ENCODE measurements at regions not wholly inside any gene's neighbourhood (a gene's known extent, or its start where the extent isn't known, plus 50 kb on each side); places are given as distances from the start of the nearest gene placed in this dataset.

DNA sequence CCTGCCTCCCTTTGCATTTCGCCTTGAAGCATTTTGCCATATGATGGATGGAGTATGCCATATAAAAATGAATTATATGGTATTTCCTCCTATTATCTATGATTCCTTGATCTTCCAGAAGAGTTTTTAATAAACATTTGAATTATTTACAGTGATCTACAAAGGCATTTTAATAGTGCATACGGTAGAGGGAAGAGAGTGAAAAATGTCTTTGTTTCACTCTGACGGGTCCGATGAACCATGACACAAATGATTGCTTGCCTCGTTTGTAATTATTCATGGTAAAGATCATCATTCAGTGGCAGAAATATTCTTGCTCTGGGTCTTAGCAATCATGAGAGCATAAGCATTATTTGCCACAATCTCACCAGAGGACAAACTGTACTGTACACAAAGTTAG lies 1010.9 kb downstream of the NTRK3 start:
- DNase-seq (ENCODE audit: low spot score) (no peak), ATAC-seq (ENCODE audit: low FRiP score) (no peak)
- no peak for TF ChIP-seq CTCF (IDR thresholded peaks at IDR 0.05)

GRCh38 chr15:87243474-87243873 lies 1013.1 kb downstream of the NTRK3 start:
- ATAC-seq (ENCODE audit: low FRiP score) (no peak), DNase-seq (ENCODE audit: low spot score) (no peak)
- TF ChIP-seq CTCF (IDR thresholded peaks at IDR 0.05), result no peak

DNA sequence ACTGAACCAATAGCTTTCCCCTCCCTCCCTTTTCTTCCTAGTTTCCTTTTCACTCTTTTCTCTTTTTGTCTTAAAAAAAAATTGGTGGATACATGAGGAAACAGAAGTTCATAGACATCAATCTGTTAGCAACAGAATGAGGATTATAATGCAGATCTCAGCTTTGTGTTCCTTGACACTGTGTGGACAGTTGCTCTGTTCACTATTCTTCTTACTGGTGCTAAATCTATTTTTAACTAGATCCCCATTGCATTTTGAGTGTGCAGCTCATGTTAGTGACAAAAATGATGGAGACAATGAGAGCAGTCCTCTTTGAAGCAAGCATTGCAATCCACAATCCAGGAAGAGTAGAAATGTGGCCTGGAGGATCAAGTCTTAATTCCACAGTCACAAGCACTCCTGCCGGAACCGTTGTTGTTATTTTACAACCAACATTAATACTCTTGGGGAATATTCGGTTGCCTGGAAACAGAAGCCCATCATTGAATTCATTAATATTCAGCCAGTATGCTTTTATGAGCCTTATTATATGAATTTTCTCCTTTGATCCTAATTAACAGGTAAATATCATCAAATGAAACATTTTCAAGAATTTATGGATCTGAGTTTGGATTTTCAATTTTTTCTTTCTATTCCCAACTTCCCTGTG lies 1016.8 kb downstream of the NTRK3 start:
- ATAC-seq (ENCODE audit: low FRiP score) (no peak), DNase-seq (ENCODE audit: low spot score) (no peak)
- no peak for TF ChIP-seq CTCF (IDR thresholded peaks at IDR 0.05)

- DNase-seq (ENCODE audit: low spot score) (no peak), ATAC-seq (ENCODE audit: low FRiP score) (no peak)
- TF ChIP-seq CTCF (IDR thresholded peaks at IDR 0.05), result no peak
These were observed 1018.0 kb downstream of the NTRK3 start for GRCh38 chr15:87238451-87239068.

DNA sequence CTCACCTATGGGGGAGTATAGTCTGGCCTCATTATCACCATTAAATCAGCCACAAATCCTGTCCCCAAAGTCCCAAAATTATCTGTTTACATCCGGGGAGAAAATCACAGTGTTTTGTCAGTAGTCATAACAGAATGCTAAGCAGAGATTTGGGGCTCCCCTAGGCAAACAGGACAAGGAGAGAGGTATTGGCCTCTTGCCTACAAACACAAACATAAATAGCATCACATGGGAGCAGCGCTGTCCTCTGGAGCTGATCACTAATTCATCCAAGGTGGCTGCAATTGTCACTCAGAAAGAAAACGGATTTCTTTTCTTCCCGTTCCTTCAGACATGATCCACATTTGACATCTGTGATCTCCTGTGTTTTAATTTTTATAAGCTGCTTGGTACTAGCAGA lies 1028.1 kb downstream of the NTRK3 start:
- TF ChIP-seq CTCF (IDR thresholded peaks at IDR 0.05), result no peak

DNA sequence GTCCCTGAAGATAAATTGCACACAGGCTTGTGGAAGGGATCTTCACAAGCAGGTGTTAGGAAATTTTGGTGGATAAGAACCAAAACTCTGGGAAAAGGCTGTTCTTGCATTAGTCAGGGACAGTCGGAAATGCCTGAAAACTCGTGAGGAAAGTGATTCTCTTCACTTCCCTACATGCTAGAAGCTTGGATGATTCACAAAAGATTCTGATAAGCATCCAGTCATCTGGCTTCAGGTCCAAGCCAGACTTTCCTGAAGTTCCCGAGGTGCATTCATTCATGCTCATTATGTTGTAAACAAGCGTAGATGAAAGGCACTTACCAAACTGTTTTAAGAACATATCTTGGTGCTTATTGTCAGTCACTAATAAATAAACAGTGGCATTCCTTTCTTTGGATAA lies 1028.7 kb downstream of the NTRK3 start:
- ATAC-seq (ENCODE audit: low FRiP score), result no peak
- TF ChIP-seq CTCF (IDR thresholded peaks at IDR 0.05), result no peak
- no peak for DNase-seq (ENCODE audit: low spot score)

More for the DNA sequence above, 1028.1 kb downstream of the NTRK3 start:
- ATAC-seq (ENCODE audit: low FRiP score) (no peak), DNase-seq (ENCODE audit: low spot score) (no peak)

GRCh38 chr15:87225436-87225835 lies 1031.1 kb downstream of the NTRK3 start:
- ATAC-seq (ENCODE audit: low FRiP score) (no peak), DNase-seq (ENCODE audit: low spot score) (no peak)
- no peak for TF ChIP-seq CTCF (IDR thresholded peaks at IDR 0.05)

All from omental fat pad (tissue), 3 donors.